B cell (primary cell): ENCODE measurements at regions not wholly inside any gene's neighbourhood (a gene's known extent, or its start where the extent isn't known, plus 50 kb on each side); places are given as distances from the start of the nearest gene placed in this dataset.

ENCODE experiments used
- EZH2 ChIP-seq: IDR thresholded peaks from 2 replicates; pipeline ENCODE4 v1.6.1; 2012; ENCODE audit warnings: borderline replicate concordance, low read depth, mild to moderate bottlenecking, moderate library complexity, low read length; ENCODE audit not compliant: insufficient read depth, poor library complexity, severe bottlenecking
- TF ChIP-seq, protein P1 (sequence below): fragments of 200-600 bp; IDR thresholded peaks from one replicate; pipeline ENCODE4 v1.8.0; 2022; ENCODE audit warnings: antibody characterized with exemption, mild to moderate bottlenecking

DNA sequence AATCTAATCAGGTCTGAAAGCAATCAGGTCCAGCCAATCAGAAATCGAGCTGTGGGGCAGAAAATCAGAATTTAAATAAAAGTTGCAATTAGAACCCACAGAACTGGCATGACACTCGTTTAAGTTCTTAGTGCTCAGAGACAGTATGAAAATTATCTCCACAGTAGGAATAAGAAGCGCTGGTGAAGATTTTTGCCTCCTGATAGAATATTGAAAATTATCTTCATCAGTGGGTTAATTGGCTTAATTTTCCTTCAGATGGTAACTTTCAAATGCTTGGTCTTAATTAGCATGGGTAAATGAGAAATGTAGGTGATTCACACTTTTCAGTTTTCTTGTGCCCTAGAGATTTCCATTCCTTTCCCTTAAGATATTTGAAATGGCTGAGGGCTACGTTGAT lies 109.1 kb upstream of the MDFIC2 start:
- TF ChIP-seq, protein P1, sequence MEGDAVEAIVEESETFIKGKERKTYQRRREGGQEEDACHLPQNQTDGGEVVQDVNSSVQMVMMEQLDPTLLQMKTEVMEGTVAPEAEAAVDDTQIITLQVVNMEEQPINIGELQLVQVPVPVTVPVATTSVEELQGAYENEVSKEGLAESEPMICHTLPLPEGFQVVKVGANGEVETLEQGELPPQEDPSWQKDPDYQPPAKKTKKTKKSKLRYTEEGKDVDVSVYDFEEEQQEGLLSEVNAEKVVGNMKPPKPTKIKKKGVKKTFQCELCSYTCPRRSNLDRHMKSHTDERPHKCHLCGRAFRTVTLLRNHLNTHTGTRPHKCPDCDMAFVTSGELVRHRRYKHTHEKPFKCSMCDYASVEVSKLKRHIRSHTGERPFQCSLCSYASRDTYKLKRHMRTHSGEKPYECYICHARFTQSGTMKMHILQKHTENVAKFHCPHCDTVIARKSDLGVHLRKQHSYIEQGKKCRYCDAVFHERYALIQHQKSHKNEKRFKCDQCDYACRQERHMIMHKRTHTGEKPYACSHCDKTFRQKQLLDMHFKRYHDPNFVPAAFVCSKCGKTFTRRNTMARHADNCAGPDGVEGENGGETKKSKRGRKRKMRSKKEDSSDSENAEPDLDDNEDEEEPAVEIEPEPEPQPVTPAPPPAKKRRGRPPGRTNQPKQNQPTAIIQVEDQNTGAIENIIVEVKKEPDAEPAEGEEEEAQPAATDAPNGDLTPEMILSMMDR: no peak
- no peak for TF ChIP-seq EZH2
